CD4-positive, alpha-beta T cell treated with Interleukin-6 at 100 ng/mL for 8 hours (primary cell): ENCODE measurements at regions not wholly inside any gene's neighbourhood (a gene's known extent, or its start where the extent isn't known, plus 50 kb on each side); places are given as distances from the start of the nearest gene placed in this dataset.

ENCODE experiments used
- DNase-seq: peaks from one replicate; pipeline ENCODE4 v3.0.0-alpha.2; 2020; ENCODE audit warnings: mixed read lengths, low spot score

GRCh38 chr9:117486426-117486825 is 71.6 kb upstream of the ASTN2 start:
- no peak for DNase-seq

GRCh38 chr9:117485176-117485575 is 70.3 kb upstream of the ASTN2 start:
- DNase-seq, result no peak

GRCh38 chr9:117480729-117481128 is 65.9 kb upstream of the ASTN2 start:
- no peak for DNase-seq

GRCh38 chr9:117480253-117480652 is 65.4 kb upstream of the ASTN2 start:
- DNase-seq, result no peak

GRCh38 chr9:117473293-117473692 is 58.4 kb upstream of the ASTN2 start:
- DNase-seq, result no peak

GRCh38 chr9:117470902-117471301 is 56.0 kb upstream of the ASTN2 start:
- DNase-seq, result no peak

- DNase-seq, result no peak
Measured at GRCh38 chr9:117470455-117470854, 55.6 kb upstream of the ASTN2 start.

- DNase-seq, result no peak
Measured at GRCh38 chr9:117466111-117466510, 51.3 kb upstream of the ASTN2 start.

- DNase-seq, result no peak
Measured at GRCh38 chr9:117465706-117466105, 50.8 kb upstream of the ASTN2 start.

- DNase-seq, result no peak
Measured at GRCh38 chr9:117464941-117465616, 50.2 kb upstream of the ASTN2 start.
